HepG2 (cell line): ENCODE measurements at regions not wholly inside any gene's neighbourhood (a gene's known extent, or its start where the extent isn't known, plus 50 kb on each side); places are given as distances from the start of the nearest gene placed in this dataset.

Experiments used
- ATAC-seq: fragments of 200-7000 bp; cut with Tn5 transposase; 3 replicates; pipeline ENCODE4 v1.9.1; 2020; ENCODE audit warnings: mild to moderate bottlenecking, moderate library complexity
- BruUV-seq: library from RNA; stranded (reverse); fragments of 400-500 nt; replicated peaks from 2 replicates; lab custom pipeline; 2021; lab: Mats Ljungman, UMichigan
- CTCF ChIA-PET: fragments of 300-600 bp; formaldehyde crosslinking; extraction: SDS; loops from one replicate; lab custom pipeline; 2021; ENCODE audit warnings: low total read pairs, inconsistent platforms, low intra/inter-chr PET ratio; lab: Yijun Ruan, JAX
- POLR2A ChIA-PET: fragments of 350-600 bp; sonication (Branson Sonifier 250); formaldehyde crosslinking; loops from one replicate; lab custom pipeline; 2020; ENCODE audit warnings: antibody characterized with exemption, inconsistent platforms; lab: Yijun Ruan, JAX
- DNase-seq: peaks from one replicate; pipeline ENCODE4 v3.0.0-alpha.2; 2015; ENCODE audit warnings: low spot score
- FAIRE-seq: peaks from 3 replicates; lab custom pipeline; 2011; peaks lifted over from hg19 to GRCh38; lab: Jason Lieb, UNC
- H2AFZ ChIP-seq: one replicate; pipeline ENCODE4 v1.6.1; 2011; ENCODE audit warnings: low read length, inconsistent platforms
- H3K27ac ChIP-seq: fragments of 300-600 bp; 3 replicates; pipeline ENCODE4 v1.8.0; 2011; ENCODE audit warnings: mixed run types, mild to moderate bottlenecking, mixed read lengths, low read length, inconsistent platforms; ENCODE audit not compliant: insufficient read depth; ENCODE audit errors: extremely low read length
- H3K27me3 ChIP-seq, 2 experiments: fragments of 200-600 bp in 1 of 2; 2 replicates in 1 of 2; 3 replicates in 1 of 2; pipeline versions ENCODE4 v1.6.0 to v1.8.0; 2011; ENCODE audit warnings: low read length in 2 of 2, mild to moderate bottlenecking in 2 of 2, moderate library complexity in 2 of 2, inconsistent platforms in 1 of 2; ENCODE audit not compliant: insufficient read depth in 2 of 2, control insufficient read depth in 1 of 2
- H3K36me3 ChIP-seq, 2 experiments: fragments of 200-600 bp in 1 of 2; replicated peaks in 1 of 2; 2 replicates in 1 of 2; 3 replicates in 1 of 2; pipeline versions ENCODE4 v1.5.1 to v1.8.0; 2011; ENCODE audit warnings: low read length in 2 of 2, inconsistent platforms in 1 of 2; ENCODE audit not compliant: insufficient read depth in 2 of 2, control insufficient read depth in 1 of 2
- H3K4me1 ChIP-seq: 2 replicates; pipeline ENCODE4 v1.5.1; 2012; ENCODE audit warnings: low read length, inconsistent platforms; ENCODE audit not compliant: insufficient read depth
- H3K4me2 ChIP-seq: 2 replicates; pipeline ENCODE4 v1.6.0; 2011; ENCODE audit warnings: low read depth, low read length, inconsistent platforms
- H3K4me3 ChIP-seq, 3 experiments: fragments of 200-600 bp in 1 of 3; sonication (generic), shearing (Covaris generic) in 1 of 3; replicated peaks in 1 of 3; 2 replicates each; pipeline ENCODE4 v1.5.1; 2011 to 2016; ENCODE audit warnings: low read length in 3 of 3, inconsistent platforms in 2 of 3, low read depth in 2 of 3, mild to moderate bottlenecking in 2 of 3, control low read depth in 1 of 3, mixed read lengths in 1 of 3; ENCODE audit not compliant: insufficient read depth in 1 of 3
- H3K79me2 ChIP-seq: one replicate; pipeline ENCODE4 v1.6.1; 2011; ENCODE audit warnings: low read length, inconsistent platforms; ENCODE audit not compliant: insufficient read depth
- H3K9ac ChIP-seq: 2 replicates; pipeline ENCODE4 v1.6.0; 2011; ENCODE audit warnings: mild to moderate bottlenecking, low read depth, low read length, inconsistent platforms; ENCODE audit not compliant: insufficient read depth
- H3K9me3 ChIP-seq: 2 replicates; pipeline ENCODE4 v1.5.1; 2012; ENCODE audit warnings: mild to moderate bottlenecking, low read length
- H4K20me1 ChIP-seq: 2 replicates; pipeline ENCODE4 v1.6.0; 2011; ENCODE audit warnings: inconsistent platforms, mild to moderate bottlenecking, low read length, moderate library complexity; ENCODE audit not compliant: insufficient read depth
- AGO2 ChIP-seq: fragments of 200-400 bp; formaldehyde crosslinking; optimal IDR thresholded peaks from 2 replicates; pipeline ENCODE3; 2017; ENCODE audit warnings: mild to moderate bottlenecking, low read depth, low read length, moderate library complexity
- IRX3 ChIP-seq: sonication (generic); formaldehyde crosslinking; IDR thresholded peaks from 2 replicates; pipeline ENCODE4 v1.8.1; 2023; ENCODE audit warnings: mild to moderate bottlenecking, low read depth, missing genetic modification reagents, borderline replicate concordance
- NCOR1 ChIP-seq: fragments of 200-600 bp; sonication (generic); IDR thresholded peaks from 2 replicates; pipeline ENCODE4 v1.7.0; 2017; ENCODE audit warnings: antibody characterized with exemption, low read length, borderline replicate concordance
- NKX3-1 ChIP-seq: sonication (generic); formaldehyde crosslinking; IDR thresholded peaks from 2 replicates; pipeline ENCODE4 v1.5.0; 2020; ENCODE audit warnings: missing genetic modification reagents
- ZFP36L1 ChIP-seq: sonication (generic); formaldehyde crosslinking; IDR thresholded peaks from 2 replicates; pipeline ENCODE4 v1.8.0; 2022; ENCODE audit warnings: mild to moderate bottlenecking, missing genetic modification reagents, moderate library complexity
- ZNF276 ChIP-seq: sonication (generic); formaldehyde crosslinking; IDR thresholded peaks from 2 replicates; pipeline ENCODE4 v1.4.0; 2020; ENCODE audit warnings: mild to moderate bottlenecking, low read depth, missing genetic modification reagents
- ZNF841 ChIP-seq: sonication (generic); formaldehyde crosslinking; IDR thresholded peaks from 2 replicates; pipeline ENCODE4 v1.8.1; 2023; ENCODE audit warnings: missing genetic modification reagents, borderline replicate concordance
- WGBS: methylation state at CpG from one replicate; pipeline ENCODE4 v1.1.6; 2017; ENCODE audit warnings: low lambda C conversion rate; 5-methylcytosine and 5-hydroxymethylcytosine counted together
- in situ Hi-C: cut with HindIII; loops from 2 replicates; pipeline ENCODE4 v1.10.0; 2017; ENCODE audit warnings: low pct_unique_long_range_greater_than_20kb; ENCODE audit not compliant: extremely low pct_ligation_motif_present
- intact Hi-C: fragments of 100-400 bp; cut with micrococcal nuclease; formaldehyde crosslinking; loops from one replicate; pipeline ENCODE4 v1.10.0; 2022; ENCODE audit not compliant: unreplicated experiment
- TF ChIP-seq, protein P1 (sequence below): sonication (generic); formaldehyde crosslinking; IDR thresholded peaks from 2 replicates; pipeline ENCODE4 v1.4.0; 2020; ENCODE audit warnings: mild to moderate bottlenecking, missing genetic modification reagents
- TF ChIP-seq, protein P2 (sequence below): sonication (generic); formaldehyde crosslinking; IDR thresholded peaks from 2 replicates; pipeline ENCODE4 v1.4.0; 2020; ENCODE audit warnings: mild to moderate bottlenecking, missing genetic modification reagents

- Histone ChIP-seq H3K27me3 (peaks cover 0 to 23% of the 10 kb centered on the region in 2 experiments; a peak in 3 of 5 replicates), H3K4me2 (no peak overlapping the region), H3K9ac (no peak overlapping the region), H3K27ac (no peak overlapping the region), H3K4me3 (no peak overlapping the region), H4K20me1 (no peaks in the 10 kb centered on the region), H3K9me3 (no peaks in the 10 kb centered on the region)
- intact Hi-C loops (no loop called here), in situ Hi-C loops (no loop called here)
- POLR2A ChIA-PET, result no interaction called here
- DNase-seq, result no peak
- TF ChIP-seq ZNF276 (no peak), NKX3-1 (CRISPR knock-in tag) (no peak), NCOR1 (no peak), ZNF841 (CRISPR knock-in tag) (no peak), AGO2 (no peak), IRX3 (CRISPR knock-in tag) (no peak), ZFP36L1 (no peak)
- TF ChIP-seq, protein P1, sequence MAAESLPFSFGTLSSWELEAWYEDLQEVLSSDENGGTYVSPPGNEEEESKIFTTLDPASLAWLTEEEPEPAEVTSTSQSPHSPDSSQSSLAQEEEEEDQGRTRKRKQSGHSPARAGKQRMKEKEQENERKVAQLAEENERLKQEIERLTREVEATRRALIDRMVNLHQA, result no peak
- TF ChIP-seq, protein P2, sequence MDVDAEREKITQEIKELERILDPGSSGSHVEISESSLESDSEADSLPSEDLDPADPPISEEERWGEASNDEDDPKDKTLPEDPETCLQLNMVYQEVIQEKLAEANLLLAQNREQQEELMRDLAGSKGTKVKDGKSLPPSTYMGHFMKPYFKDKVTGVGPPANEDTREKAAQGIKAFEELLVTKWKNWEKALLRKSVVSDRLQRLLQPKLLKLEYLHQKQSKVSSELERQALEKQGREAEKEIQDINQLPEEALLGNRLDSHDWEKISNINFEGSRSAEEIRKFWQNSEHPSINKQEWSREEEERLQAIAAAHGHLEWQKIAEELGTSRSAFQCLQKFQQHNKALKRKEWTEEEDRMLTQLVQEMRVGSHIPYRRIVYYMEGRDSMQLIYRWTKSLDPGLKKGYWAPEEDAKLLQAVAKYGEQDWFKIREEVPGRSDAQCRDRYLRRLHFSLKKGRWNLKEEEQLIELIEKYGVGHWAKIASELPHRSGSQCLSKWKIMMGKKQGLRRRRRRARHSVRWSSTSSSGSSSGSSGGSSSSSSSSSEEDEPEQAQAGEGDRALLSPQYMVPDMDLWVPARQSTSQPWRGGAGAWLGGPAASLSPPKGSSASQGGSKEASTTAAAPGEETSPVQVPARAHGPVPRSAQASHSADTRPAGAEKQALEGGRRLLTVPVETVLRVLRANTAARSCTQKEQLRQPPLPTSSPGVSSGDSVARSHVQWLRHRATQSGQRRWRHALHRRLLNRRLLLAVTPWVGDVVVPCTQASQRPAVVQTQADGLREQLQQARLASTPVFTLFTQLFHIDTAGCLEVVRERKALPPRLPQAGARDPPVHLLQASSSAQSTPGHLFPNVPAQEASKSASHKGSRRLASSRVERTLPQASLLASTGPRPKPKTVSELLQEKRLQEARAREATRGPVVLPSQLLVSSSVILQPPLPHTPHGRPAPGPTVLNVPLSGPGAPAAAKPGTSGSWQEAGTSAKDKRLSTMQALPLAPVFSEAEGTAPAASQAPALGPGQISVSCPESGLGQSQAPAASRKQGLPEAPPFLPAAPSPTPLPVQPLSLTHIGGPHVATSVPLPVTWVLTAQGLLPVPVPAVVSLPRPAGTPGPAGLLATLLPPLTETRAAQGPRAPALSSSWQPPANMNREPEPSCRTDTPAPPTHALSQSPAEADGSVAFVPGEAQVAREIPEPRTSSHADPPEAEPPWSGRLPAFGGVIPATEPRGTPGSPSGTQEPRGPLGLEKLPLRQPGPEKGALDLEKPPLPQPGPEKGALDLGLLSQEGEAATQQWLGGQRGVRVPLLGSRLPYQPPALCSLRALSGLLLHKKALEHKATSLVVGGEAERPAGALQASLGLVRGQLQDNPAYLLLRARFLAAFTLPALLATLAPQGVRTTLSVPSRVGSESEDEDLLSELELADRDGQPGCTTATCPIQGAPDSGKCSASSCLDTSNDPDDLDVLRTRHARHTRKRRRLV (CRISPR knock-in tag), result no peak
- TF ChIP-seq, all 625 proteins: peak for 0
- ATAC-seq (no peak), FAIRE-seq (no peak)
- Histone ChIP-seq H3K36me3 (no peaks in the 10 kb centered on the region), H3K79me2 (no peaks in the 10 kb centered on the region), H2AFZ (no peak overlapping the region), H3K4me1 (no peaks in the 10 kb centered on the region)
- 14% methylated on average over 3 of the region's 8 CpGs for WGBS
- CTCF ChIA-PET, result no interaction called here
- BruUV-seq, result no TSS peak
Observed at GRCh38 chr5:3195994-3196393, 399.6 kb upstream of the IRX1 start.
